K562 (cell line): ENCODE measurements at regions not wholly inside any gene's neighbourhood (a gene's known extent, or its start where the extent isn't known, plus 50 kb on each side); places are given as distances from the start of the nearest gene placed in this dataset.

Source experiments
- ATAC-seq: fragments of 200-7000 bp; cut with Tn5 transposase; 3 replicates; pipeline ENCODE4 v1.9.1; 2020; ENCODE audit warnings: moderate library complexity
- BruUV-seq: library from RNA; stranded (reverse); fragments of 400-500 nt; replicated peaks from 2 replicates; lab custom pipeline; 2021; lab: Mats Ljungman, UMichigan
- CTCF ChIA-PET: fragments of 300-600 bp; formaldehyde crosslinking; extraction: SDS; loops from one replicate; lab custom pipeline; 2021; ENCODE audit warnings: low intra/inter-chr PET ratio; lab: Yijun Ruan, JAX
- POLR2A ChIA-PET: fragments of 300-600, 350-650 bp; sonication (Branson Sonifier 250); formaldehyde crosslinking; extraction: SDS; loops from one replicate; lab custom pipeline; 2021; ENCODE audit warnings: antibody characterized with exemption, inconsistent platforms; lab: Yijun Ruan, JAX
- DNase-seq, 4 experiments: peaks; one replicate each; pipeline versions ENCODE4 v3.0.0 to v3.0.0-alpha.2; 2011 to 2018; ENCODE audit warnings: low spot score in 3 of 4, mixed read lengths in 3 of 4; ENCODE audit errors: extremely low read depth in 1 of 4
- FAIRE-seq: peaks from 2 replicates; lab custom pipeline; 2011; peaks lifted over from hg19 to GRCh38; lab: Jason Lieb, UNC
- H2AFZ ChIP-seq: 2 replicates; pipeline ENCODE4 v1.6.0; 2011; ENCODE audit warnings: low read depth, low read length, control low read depth, inconsistent platforms
- H3K27ac ChIP-seq: fragments of 200-600 bp; 3 replicates; pipeline ENCODE4 v1.8.0; 2011; ENCODE audit warnings: low read depth, mild to moderate bottlenecking, control low read depth, inconsistent platforms, low read length, moderate library complexity, mixed read lengths; ENCODE audit errors: extremely low read depth
- H3K27me3 ChIP-seq, 2 experiments: fragments of 300-600 bp in 1 of 2; 2 replicates in 1 of 2; 3 replicates in 1 of 2; pipeline versions ENCODE4 v1.6.0 to v1.8.0; 2011; ENCODE audit warnings: inconsistent platforms in 2 of 2, low read length in 2 of 2, mild to moderate bottlenecking in 1 of 2, mixed read lengths in 1 of 2, moderate library complexity in 1 of 2; ENCODE audit not compliant: control insufficient read depth in 2 of 2, insufficient read depth in 2 of 2
- H3K36me3 ChIP-seq: fragments of 300-600 bp; 3 replicates; pipeline ENCODE4 v1.8.0; 2011; ENCODE audit warnings: mild to moderate bottlenecking, low read length, inconsistent platforms; ENCODE audit not compliant: control insufficient read depth, insufficient read depth
- H3K4me1 ChIP-seq, 2 experiments: fragments of 200-600 bp in 1 of 2; replicated peaks in 1 of 2; 2 replicates in 1 of 2; 3 replicates in 1 of 2; pipeline versions ENCODE4 v1.5.1 to v1.8.0; 2011; ENCODE audit warnings: inconsistent platforms in 2 of 2, low read length in 2 of 2, mild to moderate bottlenecking in 1 of 2, mixed read lengths in 1 of 2, moderate library complexity in 1 of 2; ENCODE audit not compliant: control insufficient read depth in 2 of 2, insufficient read depth in 2 of 2
- H3K4me2 ChIP-seq: 2 replicates; pipeline ENCODE4 v1.6.1; 2011; ENCODE audit warnings: low read length, control low read depth, inconsistent platforms, mixed read lengths; ENCODE audit not compliant: insufficient read depth
- H3K4me3 ChIP-seq: fragments of 200-600 bp; sonication (generic), shearing (Covaris generic); 2 replicates; pipeline ENCODE4 v1.5.1; 2016; ENCODE audit warnings: control low read depth, inconsistent platforms
- H3K79me2 ChIP-seq: fragments of 200-600 bp; 3 replicates; pipeline ENCODE4 v1.8.0; 2011; ENCODE audit warnings: low read length, inconsistent platforms; ENCODE audit not compliant: control insufficient read depth, insufficient read depth
- H3K9ac ChIP-seq, 2 experiments: 2 replicates each; pipeline versions ENCODE4 v1.6.0 to v1.6.1; 2011; ENCODE audit warnings: low read depth in 2 of 2, low read length in 2 of 2, control low read depth in 1 of 2, inconsistent platforms in 1 of 2, mild to moderate bottlenecking in 1 of 2, mixed read lengths in 1 of 2; ENCODE audit not compliant: insufficient read depth in 1 of 2
- H3K9me1 ChIP-seq: one replicate; pipeline ENCODE4 v1.6.0; 2011; ENCODE audit warnings: inconsistent platforms, mild to moderate bottlenecking, low read length, moderate library complexity; ENCODE audit not compliant: control insufficient read depth, insufficient read depth
- H3K9me3 ChIP-seq: replicated peaks from 2 replicates; pipeline ENCODE4 v1.5.1; 2011; ENCODE audit warnings: low read depth, low read length, inconsistent platforms; ENCODE audit not compliant: control insufficient read depth, insufficient read depth
- H4K20me1 ChIP-seq: replicated peaks from 2 replicates; pipeline ENCODE4 v1.6.1; 2011; ENCODE audit warnings: low read length, inconsistent platforms, mixed read lengths; ENCODE audit not compliant: control insufficient read depth, insufficient read depth
- CREM ChIP-seq: IDR thresholded peaks from 2 replicates; pipeline ENCODE4 v1.6.1; 2014; ENCODE audit warnings: antibody characterized with exemption, low read depth
- ELK1 ChIP-seq: sonication (generic); formaldehyde crosslinking; IDR thresholded peaks from 2 replicates; pipeline ENCODE4 v1.8.1; 2022; ENCODE audit warnings: missing genetic modification reagents
- ZNF143 ChIP-seq: sonication (generic); formaldehyde crosslinking; IDR thresholded peaks from 2 replicates; pipeline ENCODE4 v1.9.0; 2022; ENCODE audit warnings: mild to moderate bottlenecking, missing genetic modification reagents
- ZNF274 ChIP-seq: IDR thresholded peaks from 2 replicates; pipeline ENCODE4 v1.6.1; 2011; ENCODE audit warnings: low read depth, mild to moderate bottlenecking, low read length, moderate library complexity, borderline replicate concordance
- ZNF75A ChIP-seq: fragments of 450-650 bp; formaldehyde crosslinking; IDR thresholded peaks from 2 replicates; pipeline ENCODE4 v1.4.0; 2020; ENCODE audit warnings: mild to moderate bottlenecking
- WGBS: fragments of 100-300 bp; shearing (Covaris generic); methylation state at CpG from one replicate; pipeline ENCODE4 v1.1.6; 2016; ENCODE audit warnings: low coverage, mixed read lengths; ENCODE audit not compliant: insufficient coverage; ENCODE audit errors: missing lambda C conversion rate; 5-methylcytosine and 5-hydroxymethylcytosine counted together
- in situ Hi-C: fragments of 300-500 bp; cut with MboI; formaldehyde crosslinking; loops from 4 replicates; pipeline ENCODE4 v1.15.0; 2018; ENCODE audit warnings: inconsistent platforms, mixed read lengths
- intact Hi-C: fragments of 100-400 bp; cut with micrococcal nuclease; formaldehyde crosslinking; loops from 2 replicates; pipeline ENCODE4 v1.14.2; 2022

GRCh38 chr2:12382366-12382765 lies 334.4 kb upstream of the TRIB2 start:
- no peak for FAIRE-seq

More at GRCh38 chr2:12382366-12382765, 334.4 kb upstream of the TRIB2 start:
- Histone ChIP-seq H3K4me1 (no peaks in the 10 kb centered on the region), H3K27ac (no peak overlapping the region), H2AFZ (no peak overlapping the region), H3K4me3 (no peak overlapping the region), H3K4me2 (no peak overlapping the region), H4K20me1 (no peaks in the 10 kb centered on the region), H3K27me3 (no peaks in the 10 kb centered on the region), H3K36me3 (no peaks in the 10 kb centered on the region), H3K9me3 (no peaks in the 10 kb centered on the region), H3K79me2 (no peaks in the 10 kb centered on the region), H3K9ac (no peak overlapping the region), H3K9me1 (no peaks in the 10 kb centered on the region)
- POLR2A ChIA-PET = no interaction called here
- DNase-seq = no peak
- BruUV-seq = no TSS peak
- in situ Hi-C loops = no loop called here
- TF ChIP-seq ZNF75A (CRISPR knock-in tag) (no peak), ZNF274 (no peak), CREM (no peak), ELK1 (CRISPR knock-in tag) (no peak), ZNF143 (CRISPR knock-in tag) (no peak)
- CTCF ChIA-PET = no interaction called here
- 77% methylated on average over 4 of the region's 4 CpGs for WGBS
- intact Hi-C loops = no loop called here
- ATAC-seq = no peak
